Chondrocyte (in vitro differentiated cells): ENCODE measurements at regions not wholly inside any gene's neighbourhood (a gene's known extent, or its start where the extent isn't known, plus 50 kb on each side); places are given as distances from the start of the nearest gene placed in this dataset.

Experiments used
- DNase-seq: peaks from one replicate; pipeline ENCODE4 v3.0.0; 2021; ENCODE audit warnings: mixed read lengths, low spot score
- H3K27ac Mint-ChIP-seq: one replicate; pipeline ENCODE4 v1.8.0; 2021; ENCODE audit warnings: mild to moderate bottlenecking, moderate library complexity, mixed read lengths; ENCODE audit not compliant: unreplicated experiment
- H3K27me3 Mint-ChIP-seq: 2 replicates; pipeline ENCODE4 v1.8.0; 2021; ENCODE audit warnings: low read depth, mixed read lengths
- H3K36me3 Mint-ChIP-seq: 2 replicates; pipeline ENCODE4 v1.8.0; 2021; ENCODE audit warnings: low read depth, mixed read lengths
- H3K4me1 Mint-ChIP-seq: 2 replicates; pipeline ENCODE4 v1.8.0; 2021; ENCODE audit warnings: low read depth, mild to moderate bottlenecking, mixed read lengths
- H3K4me3 Mint-ChIP-seq: one replicate; pipeline ENCODE4 v1.8.0; 2021; ENCODE audit warnings: mild to moderate bottlenecking, moderate library complexity, mixed read lengths; ENCODE audit not compliant: unreplicated experiment
- H3K9me3 Mint-ChIP-seq: 2 replicates; pipeline ENCODE4 v1.8.0; 2021; ENCODE audit warnings: low read depth, mixed read lengths
- CTCF ChIP-seq: fragments of 200-600 bp; sonication (generic); IDR thresholded peaks from 2 replicates; pipeline ENCODE4 v1.5.0; 2021; ENCODE audit warnings: antibody characterized with exemption, mild to moderate bottlenecking, moderate library complexity

GRCh38 chr12:115404761-115405470 is 720.9 kb upstream of the TBX3 start:
- TF ChIP-seq CTCF, result no peak
- no peak overlapping the region for H3K27ac Mint-ChIP-seq
- DNase-seq, result no peak
- H3K9me3 Mint-ChIP-seq, result peaks cover 4% of the 10 kb centered on the region
- peaks cover 18% of the 10 kb centered on the region for H3K4me1 Mint-ChIP-seq
- H3K4me3 Mint-ChIP-seq, result no peak overlapping the region
- no peaks in the 10 kb centered on the region for H3K27me3 Mint-ChIP-seq
- peaks cover 1% of the 10 kb centered on the region for H3K36me3 Mint-ChIP-seq

DNA sequence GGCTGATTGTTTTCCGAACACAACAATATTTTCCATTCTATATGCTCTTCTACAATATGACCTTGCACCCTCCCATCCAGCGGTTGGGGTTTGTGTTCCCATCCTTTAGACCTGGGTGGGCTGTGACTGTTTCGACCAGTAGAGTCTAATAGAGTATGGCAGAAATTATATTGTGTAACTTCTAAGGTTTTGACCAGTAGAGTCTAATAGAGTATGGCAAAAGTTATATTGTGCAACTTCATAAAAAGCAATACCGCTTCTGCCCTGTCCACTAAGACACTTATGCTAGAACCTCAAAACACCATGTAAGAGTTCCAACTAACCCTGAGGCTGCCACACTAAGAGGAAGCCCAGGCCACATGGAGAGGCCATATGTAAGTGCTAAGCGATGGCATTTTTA is 719.7 kb upstream of the TBX3 start:
- no peak overlapping the region for H3K27ac Mint-ChIP-seq
- H3K9me3 Mint-ChIP-seq, result peaks cover 4% of the 10 kb centered on the region
- H3K27me3 Mint-ChIP-seq, result no peaks in the 10 kb centered on the region
- H3K36me3 Mint-ChIP-seq, result peaks cover 1% of the 10 kb centered on the region
- H3K4me1 Mint-ChIP-seq, result peaks cover 18% of the 10 kb centered on the region
- no peak for TF ChIP-seq CTCF
- H3K4me3 Mint-ChIP-seq, result no peak overlapping the region
- no peak for DNase-seq

GRCh38 chr12:115403253-115403652 is 719.3 kb upstream of the TBX3 start:
- Mint-ChIP-seq H3K27me3 (no peaks in the 10 kb centered on the region), H3K9me3 (peaks cover 4% of the 10 kb centered on the region), H3K4me1 (peaks cover 18% of the 10 kb centered on the region), H3K4me3 (no peak overlapping the region), H3K27ac (no peak overlapping the region), H3K36me3 (peaks cover 1% of the 10 kb centered on the region)
- DNase-seq, result no peak
- no peak for TF ChIP-seq CTCF

- no peak for DNase-seq
- H3K4me3 Mint-ChIP-seq, result no peak overlapping the region
- H3K27ac Mint-ChIP-seq, result no peak overlapping the region
- peaks cover 1% of the 10 kb centered on the region for H3K36me3 Mint-ChIP-seq
- no peak for TF ChIP-seq CTCF
- H3K27me3 Mint-ChIP-seq, result no peaks in the 10 kb centered on the region
- peaks cover 4% of the 10 kb centered on the region for H3K9me3 Mint-ChIP-seq
- H3K4me1 Mint-ChIP-seq, result peaks cover 18% of the 10 kb centered on the region
Measured at GRCh38 chr12:115402443-115403180, 718.6 kb upstream of the TBX3 start.

DNA sequence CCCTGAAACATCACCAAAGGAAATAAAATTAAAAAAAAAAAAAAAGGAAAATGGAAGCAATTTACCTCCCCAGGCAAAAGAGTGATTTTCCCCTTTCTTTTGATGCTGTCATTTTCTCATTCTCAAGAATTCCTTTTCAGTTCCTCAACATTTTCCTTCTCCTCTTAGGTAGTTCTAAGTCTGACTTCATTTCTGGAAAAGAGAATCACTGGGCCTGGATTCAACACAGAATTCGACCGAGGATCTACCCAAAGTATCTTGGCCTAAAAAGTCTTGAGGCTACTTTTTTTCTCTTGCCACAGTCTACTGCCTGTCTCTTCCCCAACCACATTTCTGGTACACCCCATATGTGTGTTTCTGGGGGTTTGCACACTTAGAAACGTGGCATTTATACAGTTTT is 717.8 kb upstream of the TBX3 start:
- H3K9me3 Mint-ChIP-seq, result peaks cover 11% of the 10 kb centered on the region
- TF ChIP-seq CTCF, result no peak
- no peak overlapping the region for H3K27ac Mint-ChIP-seq
- H3K27me3 Mint-ChIP-seq, result no peaks in the 10 kb centered on the region
- DNase-seq, result no peak
- peaks cover 18% of the 10 kb centered on the region for H3K4me1 Mint-ChIP-seq
- no peak overlapping the region for H3K4me3 Mint-ChIP-seq
- peaks cover 1% of the 10 kb centered on the region for H3K36me3 Mint-ChIP-seq
